ENCODE measurements at regions not wholly inside any gene's neighbourhood (a gene's known extent, or its start where the extent isn't known, plus 50 kb on each side); places are given as distances from the start of the nearest gene placed in this dataset.

GRCh38 chr1:10890491-10891071 lies 94.1 kb upstream of the CASZ1 start:
- intact Hi-C loops (cut with micrococcal nuclease) = no loop called here
- DNase-seq (no peak), ATAC-seq (no peak)

DNA sequence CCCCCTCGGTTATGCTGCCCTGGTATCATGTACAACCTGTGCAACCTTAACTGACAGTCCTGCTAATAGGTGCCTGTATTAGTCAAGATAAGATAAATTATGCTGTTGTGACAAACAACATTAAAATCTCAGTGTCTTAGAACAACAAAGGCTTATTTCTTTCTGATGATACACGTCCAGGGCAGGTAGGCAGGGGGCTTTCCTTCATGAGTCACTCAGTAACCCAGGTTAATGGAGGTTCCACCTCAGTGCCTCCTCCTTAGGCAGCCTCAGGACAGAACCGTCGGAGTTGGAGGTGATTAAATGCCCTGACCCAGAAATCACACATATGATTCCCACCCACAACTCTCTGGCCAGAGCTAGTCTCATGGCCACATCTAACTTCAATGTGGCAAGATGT lies 94.6 kb upstream of the CASZ1 start:
- intact Hi-C loops (cut with micrococcal nuclease) = no loop called here

GRCh38 chr1:10892138-10893065 lies 96.0 kb upstream of the CASZ1 start:
- intact Hi-C loops (cut with micrococcal nuclease) = no loop called here
- no peak for DNase-seq
- no peak for ATAC-seq

More for the DNA sequence above, 94.6 kb upstream of the CASZ1 start:
- no peak for ATAC-seq
- no peak for DNase-seq

DNA sequence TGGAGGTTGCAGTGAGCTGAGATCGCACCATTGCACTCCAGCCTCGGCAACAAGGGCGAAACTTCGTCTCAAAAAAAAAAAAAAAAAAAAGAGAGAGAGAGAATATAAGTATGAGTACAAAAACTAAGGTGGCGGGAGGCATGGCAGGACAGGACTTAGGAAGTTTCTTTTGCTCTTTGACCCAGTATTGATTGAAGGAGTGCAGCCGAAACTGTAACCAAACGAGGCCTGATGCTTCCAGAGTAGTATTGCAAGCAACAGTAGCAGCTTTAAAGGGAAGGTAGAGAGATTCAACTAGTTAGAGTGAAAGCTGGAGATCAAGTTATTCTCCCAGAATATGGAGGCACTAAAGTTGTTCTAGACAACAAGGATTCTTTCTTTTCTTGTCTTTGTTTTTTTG lies 99.2 kb upstream of the CASZ1 start:
- DNase-seq (no peak), ATAC-seq (no peak)
- intact Hi-C loops (cut with micrococcal nuclease) = no loop called here

GRCh38 chr1:10896673-10897072 lies 100.2 kb upstream of the CASZ1 start:
- DNase-seq = no peak
- intact Hi-C loops (cut with micrococcal nuclease) = no loop called here
- ATAC-seq = no peak

- intact Hi-C loops (cut with micrococcal nuclease) = no loop called here
- no peak for ATAC-seq
- DNase-seq = no peak
Measured at GRCh38 chr1:10897321-10897980, 101.0 kb upstream of the CASZ1 start.

- intact Hi-C loops (cut with micrococcal nuclease) = no loop called here
- ATAC-seq (no peak), DNase-seq (no peak)
Measured at GRCh38 chr1:10897981-10898728, 101.7 kb upstream of the CASZ1 start.

DNA sequence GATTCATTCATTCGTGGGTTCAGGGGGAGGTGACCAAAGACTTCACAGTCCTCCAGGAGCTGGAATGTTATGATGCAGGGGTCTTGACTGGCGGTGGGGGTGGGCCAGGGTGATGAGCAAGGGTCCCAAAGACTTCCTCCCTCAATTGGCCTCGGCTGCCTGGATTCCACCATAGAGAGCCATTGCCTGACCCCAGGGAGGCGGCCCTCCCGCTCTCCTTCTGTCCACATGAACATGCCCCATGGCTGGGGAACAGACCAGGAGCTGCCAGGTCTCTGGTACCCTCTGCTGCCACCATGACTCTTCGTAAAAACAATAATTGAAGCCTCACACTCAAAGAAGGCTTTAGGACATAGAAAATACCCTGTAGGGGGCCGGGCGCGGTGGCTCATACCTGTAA lies 102.5 kb upstream of the CASZ1 start:
- DNase-seq (no peak), ATAC-seq (no peak)
- intact Hi-C loops (cut with micrococcal nuclease) = no loop called here

GRCh38 chr1:10899490-10900250 lies 103.2 kb upstream of the CASZ1 start:
- no peak for DNase-seq
- intact Hi-C loops (cut with micrococcal nuclease) = no loop called here
- no peak for ATAC-seq

DNA sequence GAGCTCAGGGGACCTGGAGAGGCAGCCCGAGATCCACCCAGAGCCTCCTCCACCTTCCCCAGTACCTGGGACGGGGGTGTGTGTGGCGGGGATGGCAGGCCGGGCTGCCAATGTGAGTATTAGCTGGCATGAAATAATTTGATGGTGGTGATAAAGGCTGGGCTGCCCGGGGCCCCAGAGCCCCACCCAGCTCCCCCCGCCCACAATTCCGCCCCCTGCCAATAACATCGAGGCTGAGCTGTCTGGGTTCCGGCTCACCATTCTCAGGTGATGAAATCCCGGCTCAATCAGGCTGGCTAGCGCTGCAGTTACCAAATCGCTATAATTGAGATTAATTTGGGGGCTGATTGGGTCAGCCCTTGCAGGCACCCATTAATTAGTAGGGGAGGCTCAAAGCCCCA lies 103.8 kb upstream of the CASZ1 start:
- intact Hi-C loops (cut with micrococcal nuclease) = no loop called here
- DNase-seq = no peak
- no peak for ATAC-seq

DNA sequence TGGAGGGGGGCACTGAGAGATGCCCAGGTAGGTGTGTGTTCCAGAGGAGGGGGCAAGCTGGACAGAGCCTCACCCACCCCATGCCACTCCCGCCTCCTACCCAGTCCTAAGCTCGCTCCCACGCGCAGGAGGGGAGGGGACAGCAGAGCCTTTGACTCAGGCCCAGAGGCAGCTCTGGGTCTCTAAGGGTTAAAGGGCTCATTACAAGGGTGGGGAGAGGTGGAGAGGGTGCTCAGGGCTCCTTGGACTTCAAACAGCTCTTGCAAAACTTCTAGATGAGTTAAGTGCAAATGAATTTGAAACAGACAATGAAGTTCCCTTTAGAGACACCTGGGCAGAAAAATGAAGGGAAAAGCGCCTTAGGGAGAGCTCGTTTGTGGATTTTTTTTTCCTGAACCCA lies 104.2 kb upstream of the CASZ1 start:
- intact Hi-C loops (cut with micrococcal nuclease) = no loop called here
- no peak for ATAC-seq
- DNase-seq = no peak

- DNase-seq (no peak), ATAC-seq (no peak)
- intact Hi-C loops (cut with micrococcal nuclease) = no loop called here
Measured at GRCh38 chr1:10901091-10901890, 104.8 kb upstream of the CASZ1 start.

- intact Hi-C loops (cut with micrococcal nuclease) = no loop called here
- ATAC-seq (no peak), DNase-seq (no peak)
Measured at GRCh38 chr1:10901891-10902805, 105.7 kb upstream of the CASZ1 start.

GRCh38 chr1:10903421-10903820 lies 107.0 kb upstream of the CASZ1 start:
- intact Hi-C loops (cut with micrococcal nuclease) = no loop called here
- DNase-seq (no peak), ATAC-seq (no peak)

- intact Hi-C loops (cut with micrococcal nuclease) = no loop called here
- ATAC-seq = no peak
- no peak for DNase-seq
Measured at GRCh38 chr1:10903821-10904220, 107.4 kb upstream of the CASZ1 start.

DNA sequence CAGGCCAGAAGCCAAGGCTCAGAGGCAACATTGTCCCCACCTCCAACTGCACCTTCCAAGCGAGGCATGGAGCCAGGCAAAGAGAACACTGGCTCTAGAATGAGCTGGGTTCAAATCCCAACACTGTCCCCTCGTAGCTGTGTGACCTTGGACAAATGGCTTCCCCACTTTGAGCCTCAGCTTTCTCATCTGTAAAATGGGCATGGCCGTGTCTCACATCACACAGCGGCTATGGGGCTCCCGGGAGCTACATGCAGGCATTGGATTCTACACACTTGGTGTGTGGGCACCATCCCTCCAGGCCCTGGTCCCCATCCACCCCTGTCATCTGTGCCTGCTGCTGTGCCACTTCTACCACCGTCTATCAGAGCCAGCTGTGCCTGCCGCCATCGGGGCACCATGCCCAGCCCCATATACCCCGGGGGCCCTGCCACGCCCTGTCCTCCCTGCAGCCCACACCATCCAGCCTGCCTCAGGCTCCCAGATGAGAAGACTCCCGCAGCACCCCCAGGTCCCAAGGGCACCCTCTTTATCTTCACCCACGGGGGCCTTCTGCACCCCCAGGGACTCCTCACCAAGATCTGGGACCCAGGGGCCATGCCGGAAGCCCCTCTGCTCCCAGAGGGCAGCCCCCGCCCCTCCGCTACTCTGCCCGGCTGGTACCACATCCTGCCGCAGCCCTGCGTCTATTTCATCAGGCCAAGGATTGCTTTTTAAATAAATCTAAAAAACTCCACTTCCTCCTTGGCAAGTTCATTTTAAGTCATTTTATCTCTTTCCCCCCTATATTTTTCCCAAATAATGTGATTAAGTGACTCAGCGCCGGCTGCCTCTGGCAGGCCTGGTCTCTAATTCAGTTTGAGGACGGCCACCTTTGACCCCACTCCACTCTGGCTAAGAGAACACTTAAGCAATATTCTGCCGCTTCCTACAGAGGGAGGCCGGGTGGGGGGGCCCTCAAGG lies 107.8 kb upstream of the TARDBP start:
- intact Hi-C loops (cut with micrococcal nuclease) = no loop called here
- ATAC-seq = no peak
- no peak for DNase-seq
